Stomach (tissue), 8 donors: ENCODE measurements at regions not wholly inside any gene's neighbourhood (a gene's known extent, or its start where the extent isn't known, plus 50 kb on each side); places are given as distances from the start of the nearest gene placed in this dataset.
"Not testable (repeated sequence)": the region's sequence is repeated elsewhere in the genome, so short reads cannot be mapped to it uniquely, and the experiment has no call there.

ENCODE experiments used
- DNase-seq, 2 donors: peaks; one replicate each; pipeline versions ENCODE4 v3.0.0 to v3.0.0-alpha.2; 2013 to 2019
- H3K27ac ChIP-seq, 5 donors: fragments of 200-600 bp in 4 of 5; sonication (generic) in 4 of 5; one replicate each; pipeline ENCODE4 v1.5.1; 2013 to 2019; ENCODE audit warnings: mild to moderate bottlenecking in 1 of 5, moderate library complexity in 1 of 5
- H3K27me3 ChIP-seq, 3 donors: fragments of 200-600 bp; sonication (generic); one replicate each; pipeline ENCODE4 v1.5.1; 2017 to 2019; ENCODE audit warnings: mixed run types in 1 of 3
- H3K36me3 ChIP-seq, 4 donors: fragments of 200-600 bp; sonication (generic); 1 replicate in 3 of 4; 2 replicates in 1 of 4; pipeline ENCODE4 v1.5.1; 2016 to 2019
- H3K4me1 ChIP-seq, 4 donors: fragments of 200-600 bp; sonication (generic); one replicate each; pipeline ENCODE4 v1.5.1; 2016 to 2019
- H3K4me3 ChIP-seq, 4 donors: fragments of 200-600 bp; sonication (generic) in 3 of 4; one replicate each; pipeline ENCODE4 v1.5.1; 2016 to 2019; ENCODE audit warnings: mild to moderate bottlenecking in 1 of 4
- H3K9me3 ChIP-seq, 4 donors: fragments of 200-600 bp; sonication (generic); one replicate each; pipeline ENCODE4 v1.5.1; 2016 to 2019
- EP300 ChIP-seq: sonication (generic); formaldehyde crosslinking; IDR thresholded peaks from one replicate; pipeline ENCODE4 v1.6.1; 2017; ENCODE audit warnings: antibody characterized with exemption
- POLR2A ChIP-seq, 4 donors: fragments of 450-650 bp; IDR thresholded peaks; one replicate each; pipeline ENCODE4 v1.6.1; 2016; ENCODE audit warnings: antibody characterized with exemption in 4 of 4, control low read depth in 2 of 4, mild to moderate bottlenecking in 1 of 4, moderate library complexity in 1 of 4
- POLR2AphosphoS5 ChIP-seq, 3 donors: sonication (generic); formaldehyde crosslinking; IDR thresholded peaks; one replicate each; pipeline ENCODE4 v1.6.1; 2016; ENCODE audit warnings: antibody characterized with exemption in 3 of 3
- WGBS, 5 donors: extraction: QIAGEN DNeasy Blood & Tissue Kit in 3 of 5; methylation state at CpG; one replicate each; pipeline versions ENCODE4 v1.1.5 to v1.1.7; 2013 to 2018; 5-methylcytosine and 5-hydroxymethylcytosine counted together
- intact Hi-C: fragments of 100-400 bp; cut with DNase I; formaldehyde crosslinking; loops from one replicate; pipeline ENCODE4 v1.15.1; 2023; ENCODE audit warnings: low total_unique reads
- TF ChIP-seq, protein P1 (sequence below), 7 experiments: fragments of 450-650 bp in 4 of 7; fragments of 200-600 bp in 3 of 7; sonication (generic) in 3 of 7; IDR thresholded peaks; one replicate each; pipeline ENCODE4 v1.5.1; 2016 to 2019; ENCODE audit warnings: antibody characterized with exemption in 7 of 7, control low read depth in 2 of 7, mild to moderate bottlenecking in 1 of 7
- donor health status: healthy with polysubstance abuse.
- donor health status: Bipolar disorder and iron deficiency.
- donor health status: healthy.

DNA sequence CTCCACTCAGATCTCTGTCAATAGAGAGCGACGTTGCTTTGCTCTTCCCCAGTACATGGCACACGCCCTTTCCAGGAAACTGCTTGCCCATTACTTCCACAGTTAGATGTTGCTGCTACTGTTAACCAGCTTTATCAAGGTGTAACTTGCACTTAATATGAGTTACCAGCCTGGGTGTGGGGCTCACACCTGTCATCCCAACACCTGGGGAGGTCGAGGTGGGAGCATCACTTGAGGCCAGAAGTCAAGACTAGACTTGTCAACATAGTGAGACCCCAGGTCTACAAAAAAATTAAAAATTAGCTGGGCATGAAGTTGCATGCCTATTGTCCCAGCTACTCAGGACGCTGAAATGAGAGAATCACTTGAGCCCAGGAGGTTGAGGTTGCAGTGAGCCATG, 177.1 kb upstream of the B3GAT1 start:
- DNase-seq = no peak
- Histone ChIP-seq H3K27me3 (peaks cover 0 to 13% (median 0%) of the 10 kb centered on the region in 3 donors), H3K4me1 (peaks cover 0 to 12% (median 2%) of the 10 kb centered on the region in 4 donors), H3K4me3 (no peak overlapping the region), H3K36me3 (no peaks in the 10 kb centered on the region), H3K9me3 (peaks cover 0 to 5% (median 0%) of the 10 kb centered on the region in 4 donors), H3K27ac (no peak overlapping the region)
- TF ChIP-seq, protein P1, sequence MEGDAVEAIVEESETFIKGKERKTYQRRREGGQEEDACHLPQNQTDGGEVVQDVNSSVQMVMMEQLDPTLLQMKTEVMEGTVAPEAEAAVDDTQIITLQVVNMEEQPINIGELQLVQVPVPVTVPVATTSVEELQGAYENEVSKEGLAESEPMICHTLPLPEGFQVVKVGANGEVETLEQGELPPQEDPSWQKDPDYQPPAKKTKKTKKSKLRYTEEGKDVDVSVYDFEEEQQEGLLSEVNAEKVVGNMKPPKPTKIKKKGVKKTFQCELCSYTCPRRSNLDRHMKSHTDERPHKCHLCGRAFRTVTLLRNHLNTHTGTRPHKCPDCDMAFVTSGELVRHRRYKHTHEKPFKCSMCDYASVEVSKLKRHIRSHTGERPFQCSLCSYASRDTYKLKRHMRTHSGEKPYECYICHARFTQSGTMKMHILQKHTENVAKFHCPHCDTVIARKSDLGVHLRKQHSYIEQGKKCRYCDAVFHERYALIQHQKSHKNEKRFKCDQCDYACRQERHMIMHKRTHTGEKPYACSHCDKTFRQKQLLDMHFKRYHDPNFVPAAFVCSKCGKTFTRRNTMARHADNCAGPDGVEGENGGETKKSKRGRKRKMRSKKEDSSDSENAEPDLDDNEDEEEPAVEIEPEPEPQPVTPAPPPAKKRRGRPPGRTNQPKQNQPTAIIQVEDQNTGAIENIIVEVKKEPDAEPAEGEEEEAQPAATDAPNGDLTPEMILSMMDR (IDR thresholded peaks at IDR 0.05) = no peak
- TF ChIP-seq POLR2A (IDR thresholded peaks at IDR 0.05) = no peak
- TF ChIP-seq EP300 = no peak
- intact Hi-C loops = no loop called here
- 48 to 52% (median 48%) methylated on average over 5 of the region's 5 CpGs for WGBS, 5 donors

DNA sequence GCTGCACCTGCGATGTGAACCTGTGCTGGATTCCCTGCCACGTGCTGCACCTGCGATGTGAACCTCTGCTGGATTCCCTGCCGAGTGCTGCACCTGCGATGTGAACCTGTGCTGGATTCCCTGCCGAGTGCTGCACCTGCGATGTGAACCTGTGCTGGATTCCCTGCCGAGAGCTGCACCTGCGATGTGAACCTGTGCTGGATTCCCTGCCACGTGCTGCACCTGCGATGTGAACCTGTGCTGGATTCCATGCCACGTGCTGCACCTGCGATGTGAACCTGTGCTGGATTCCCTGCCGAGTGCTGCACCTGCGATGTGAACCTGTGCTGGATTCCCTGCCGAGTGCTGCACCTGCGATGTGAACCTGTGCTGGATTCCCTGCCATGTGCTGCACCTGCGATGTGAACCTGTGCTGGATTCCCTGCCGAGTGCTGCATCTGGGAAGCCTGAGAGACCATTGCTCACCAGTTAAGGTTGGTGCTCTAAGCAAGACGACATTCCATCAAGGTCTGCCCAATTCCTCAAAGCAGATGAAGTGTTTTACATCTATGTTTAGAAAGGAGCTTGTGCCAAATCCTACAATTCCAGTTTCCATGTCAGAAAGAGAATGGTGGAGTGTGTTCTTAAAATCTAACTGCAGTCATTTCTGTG, 176.5 kb upstream of the B3GAT1 start:
- intact Hi-C loops, H3K27ac ChIP-seq, H3K4me3 ChIP-seq, H3K9me3 ChIP-seq, DNase-seq, H3K36me3 ChIP-seq: not testable (repeated sequence)
- WGBS, 5 donors = 79 to 85% (median 82%) methylated on average over 11 to 20 of the region's 20 CpGs
- Histone ChIP-seq H3K4me1 (peaks cover 0 to 17% (median 2%) of the 10 kb centered on the region in 4 donors), H3K27me3 (peaks cover 0 to 13% (median 0%) of the 10 kb centered on the region in 3 donors)

DNA sequence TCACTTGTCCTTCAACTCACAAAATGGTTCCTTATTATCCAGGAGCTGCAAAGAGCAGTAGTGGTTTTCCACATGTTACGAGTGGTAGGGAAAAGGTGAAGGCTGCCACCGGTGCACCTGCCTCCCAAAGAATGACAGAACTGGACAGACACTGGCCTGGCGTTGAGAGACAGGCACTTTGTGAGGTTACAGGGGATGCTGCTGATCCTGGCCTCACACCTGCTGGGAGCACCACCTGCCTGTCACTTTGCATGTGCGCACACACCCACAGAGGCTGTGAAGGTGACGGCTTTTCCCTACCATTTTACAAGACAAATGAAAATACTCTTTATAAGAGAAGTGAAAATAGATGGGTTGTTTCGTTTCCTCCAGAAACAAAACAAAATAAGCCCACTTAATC, 175.3 kb upstream of the B3GAT1 start:
- 58 to 76% (median 72%) methylated on average over 6 of the region's 6 CpGs for WGBS, 5 donors
- Histone ChIP-seq H3K27me3 (peaks cover 0 to 13% (median 0%) of the 10 kb centered on the region in 3 donors), H3K4me1 (peaks cover 0 to 19% (median 2%) of the 10 kb centered on the region in 4 donors), H3K4me3 (no peak overlapping the region), H3K36me3 (no peaks in the 10 kb centered on the region), H3K9me3 (no peaks in the 10 kb centered on the region), H3K27ac (no peak overlapping the region)
- intact Hi-C loops = no loop called here
- DNase-seq = no peak
- TF ChIP-seq POLR2A (IDR thresholded peaks at IDR 0.05) (no peak), POLR2AphosphoS5 (IDR thresholded peaks at IDR 0.05) (no peak), EP300 (no peak)
- TF ChIP-seq, protein P1 (IDR thresholded peaks at IDR 0.05) = no peak

DNA sequence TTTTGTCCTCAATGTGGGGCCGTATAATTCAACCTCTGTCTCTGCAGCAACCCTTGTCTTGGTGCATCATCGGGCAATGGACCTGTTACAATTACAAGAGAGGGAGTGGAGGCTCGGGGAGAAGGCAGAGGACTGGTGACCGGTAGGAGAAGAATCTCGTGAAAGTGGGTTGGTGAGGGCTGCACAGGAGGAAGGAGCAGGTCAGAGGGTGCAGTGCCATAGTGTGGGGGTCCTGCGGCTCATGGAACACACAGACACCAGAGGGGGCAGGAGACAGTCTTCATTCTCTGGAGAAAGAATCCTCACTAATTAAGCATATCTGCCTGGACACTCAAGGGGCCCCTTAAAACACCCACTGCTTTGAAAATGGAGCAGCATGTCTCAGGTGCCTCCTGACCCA, 174.7 kb upstream of the B3GAT1 start:
- intact Hi-C loops = no loop called here
- H3K27ac ChIP-seq = no peak overlapping the region
- H3K27me3 ChIP-seq = peaks cover 0 to 17% (median 0%) of the 10 kb centered on the region in 3 donors
- H3K4me1 ChIP-seq = peaks cover 0 to 19% (median 2%) of the 10 kb centered on the region in 4 donors
- WGBS, 5 donors = 82 to 87% (median 84%) methylated on average over 6 of the region's 6 CpGs
- H3K4me3 ChIP-seq = no peak overlapping the region
- H3K36me3 ChIP-seq = no peaks in the 10 kb centered on the region
- H3K9me3 ChIP-seq = no peaks in the 10 kb centered on the region
- no peak for DNase-seq
- no peak for TF ChIP-seq POLR2A (IDR thresholded peaks at IDR 0.05)

DNA sequence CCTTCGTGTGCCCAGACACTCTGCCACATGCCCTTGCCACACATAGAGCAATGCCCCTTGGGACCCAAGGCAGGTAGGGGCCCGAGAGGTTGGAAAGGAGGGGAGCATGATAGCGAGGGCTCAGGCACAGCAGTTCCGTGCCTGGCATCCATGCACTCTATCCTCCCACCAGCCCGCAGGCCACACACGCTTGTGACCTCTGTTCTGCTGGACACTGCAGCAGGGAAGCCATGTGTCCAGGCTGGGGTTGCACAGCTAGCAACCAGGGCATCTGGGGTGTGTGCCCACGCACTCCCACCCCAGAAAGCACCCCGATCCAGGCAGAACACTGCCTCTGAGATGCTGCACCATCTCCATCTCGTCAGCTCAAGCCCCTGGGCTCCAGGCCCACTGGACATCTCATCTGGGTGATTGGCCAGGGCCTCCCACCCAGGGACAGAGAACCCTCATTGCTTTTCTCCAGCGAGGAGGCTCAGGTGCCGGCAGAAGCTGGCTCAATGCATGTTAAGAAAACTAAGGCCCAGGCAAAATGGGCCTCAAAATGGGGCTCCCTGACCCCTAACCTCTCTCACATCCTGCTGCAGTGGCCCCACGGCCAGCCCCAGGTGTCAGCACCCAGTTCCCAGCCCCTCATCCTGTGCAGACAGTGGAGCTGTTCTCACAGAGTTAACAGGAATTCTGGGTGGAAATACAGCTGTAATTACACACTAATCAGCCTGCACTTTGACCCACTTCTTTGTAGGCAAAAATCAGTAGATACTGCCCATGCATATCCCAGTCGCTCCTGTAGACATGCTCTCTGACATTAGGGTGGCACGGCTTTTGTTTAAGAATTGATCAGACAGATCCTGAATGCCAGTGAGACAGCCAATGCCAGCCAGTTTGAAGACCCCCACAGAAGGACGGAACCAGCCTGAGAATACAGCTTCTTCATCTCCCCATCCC, 173.9 kb upstream of the B3GAT1 start:
- Histone ChIP-seq H3K4me3 (no peak overlapping the region), H3K27ac (no peak overlapping the region), H3K4me1 (peaks cover 0 to 19% (median 2%) of the 10 kb centered on the region in 4 donors), H3K36me3 (no peaks in the 10 kb centered on the region), H3K27me3 (peaks cover 0 to 25% (median 0%) of the 10 kb centered on the region in 3 donors), H3K9me3 (no peaks in the 10 kb centered on the region)
- intact Hi-C loops = no loop called here
- TF ChIP-seq POLR2AphosphoS5 (IDR thresholded peaks at IDR 0.05) (no peak), POLR2A (IDR thresholded peaks at IDR 0.05) (no peak), EP300 (no peak)
- TF ChIP-seq, protein P1 (IDR thresholded peaks at IDR 0.05) = no peak
- no peak for DNase-seq
- WGBS, 5 donors = 70 to 78% (median 75%) methylated on average over 11 to 15 of the region's 15 CpGs
